Naive thymus-derived CD4-positive, alpha-beta T cell (primary cell): ENCODE measurements at regions not wholly inside any gene's neighbourhood (a gene's known extent, or its start where the extent isn't known, plus 50 kb on each side); places are given as distances from the start of the nearest gene placed in this dataset.

Experiments used
- ATAC-seq: fragments of 150-1000 bp; cut with Tn5 transposase; 2 replicates; pipeline ENCODE4 v1.10.0; 2021; ENCODE audit warnings: mild to moderate bottlenecking, moderate library complexity
- CTCF ChIA-PET: fragments of 350-600 bp; sonication (Branson Sonifier 250); formaldehyde crosslinking; loops from one replicate; lab custom pipeline; 2021; ENCODE audit warnings: antibody characterized with exemption; lab: Charles Lee
- POLR2A ChIA-PET: fragments of 350-600 bp; sonication (Branson Sonifier 250); formaldehyde crosslinking; loops from one replicate; lab custom pipeline; 2021; ENCODE audit warnings: antibody characterized with exemption, inconsistent platforms; lab: Charles Lee
- DNase-seq, 9 donors: peaks; one replicate each; pipeline versions ENCODE4 v3.0.0 to v3.0.0-alpha.2; 2020 to 2022; ENCODE audit warnings: mixed read lengths in 1 of 9
- H3K27ac ChIP-seq: one replicate; pipeline ENCODE4 v1.7.0; 2013; ENCODE audit warnings: mild to moderate bottlenecking, low read depth, low read length, moderate library complexity
- H3K27me3 ChIP-seq, 2 donors: one replicate each; pipeline ENCODE4 v1.7.0; 2013; ENCODE audit warnings: low read length in 2 of 2, mild to moderate bottlenecking in 2 of 2, moderate library complexity in 2 of 2; ENCODE audit not compliant: control insufficient read depth in 2 of 2, insufficient read depth in 2 of 2
- H3K36me3 ChIP-seq, 3 experiments: 1 replicate in 2 of 3; 2 replicates in 1 of 3; pipeline ENCODE4 v1.7.0; 2013; ENCODE audit warnings: low read length in 3 of 3, mild to moderate bottlenecking in 3 of 3, moderate library complexity in 1 of 3; ENCODE audit not compliant: insufficient read depth in 3 of 3, control insufficient read depth in 2 of 3
- H3K4me1 ChIP-seq, 2 donors: one replicate each; pipeline ENCODE4 v1.7.0; 2013; ENCODE audit warnings: low read length in 2 of 2, mild to moderate bottlenecking in 2 of 2, moderate library complexity in 1 of 2; ENCODE audit not compliant: control insufficient read depth in 2 of 2, insufficient read depth in 2 of 2
- H3K4me3 ChIP-seq: 2 replicates; pipeline ENCODE4 v1.7.0; 2013; ENCODE audit warnings: mild to moderate bottlenecking, low read length
- H3K9me3 ChIP-seq, 3 experiments: 1 replicate in 2 of 3; 2 replicates in 1 of 3; pipeline ENCODE4 v1.7.0; 2013; ENCODE audit warnings: low read length in 3 of 3; ENCODE audit not compliant: control insufficient read depth in 2 of 3
- H3K27ac Mint-ChIP-seq, 9 donors: one replicate each; pipeline ENCODE4 v1.8.0; 2020 to 2022; ENCODE audit warnings: mixed read lengths in 9 of 9, mild to moderate bottlenecking in 8 of 9, moderate library complexity in 5 of 9, inconsistent platforms in 2 of 9
- H3K27me3 Mint-ChIP-seq, 5 donors: one replicate each; pipeline ENCODE4 v1.8.0; 2021 to 2022; ENCODE audit warnings: mixed read lengths in 5 of 5, mild to moderate bottlenecking in 1 of 5
- H3K36me3 Mint-ChIP-seq, 5 donors: one replicate each; pipeline ENCODE4 v1.8.0; 2020 to 2022; ENCODE audit warnings: mixed read lengths in 5 of 5, mild to moderate bottlenecking in 3 of 5, inconsistent platforms in 1 of 5
- H3K4me1 Mint-ChIP-seq, 7 donors: one replicate each; pipeline ENCODE4 v1.8.0; 2020 to 2022; ENCODE audit warnings: mixed read lengths in 7 of 7, mild to moderate bottlenecking in 3 of 7, inconsistent platforms in 1 of 7
- H3K4me3 Mint-ChIP-seq, 10 donors: one replicate each; pipeline ENCODE4 v1.8.0; 2020 to 2022; ENCODE audit warnings: mild to moderate bottlenecking in 10 of 10, mixed read lengths in 10 of 10, moderate library complexity in 6 of 10, inconsistent platforms in 2 of 10
- H3K9me3 Mint-ChIP-seq, 11 donors: one replicate each; pipeline ENCODE4 v1.8.0; 2020 to 2022; ENCODE audit warnings: mixed read lengths in 11 of 11, mild to moderate bottlenecking in 4 of 11, inconsistent platforms in 1 of 11, moderate library complexity in 1 of 11
- intact Hi-C, 2 donors: fragments of 100-400 bp; cut with micrococcal nuclease; formaldehyde crosslinking; loops; one replicate each; pipeline ENCODE4 v1.15.1; 2023

GRCh38 chr10:113245286-113245685 is 295.2 kb downstream of the TCF7L2 start:
- no peak for DNase-seq
- H3K4me3 ChIP-seq = no peak overlapping the region
- H3K36me3 ChIP-seq = no peaks in the 10 kb centered on the region
- no peak for ATAC-seq
- intact Hi-C loops = no loop called here
- no peak overlapping the region for H3K4me3 Mint-ChIP-seq
- H3K9me3 Mint-ChIP-seq = peaks cover 0 to 2% (median 0%) of the 10 kb centered on the region in 11 donors
- H3K27me3 ChIP-seq = no peaks in the 10 kb centered on the region
- H3K4me1 ChIP-seq = no peaks in the 10 kb centered on the region
- peaks cover 0 to 13% (median 6%) of the 10 kb centered on the region in 7 donors for H3K4me1 Mint-ChIP-seq
- H3K9me3 ChIP-seq = no peaks in the 10 kb centered on the region
- no peak overlapping the region for H3K27ac ChIP-seq
- no peaks in the 10 kb centered on the region for H3K36me3 Mint-ChIP-seq
- H3K27ac Mint-ChIP-seq = no peak overlapping the region
- H3K27me3 Mint-ChIP-seq = peaks cover 0 to 31% (median 18%) of the 10 kb centered on the region in 5 donors
- ChIA-PET POLR2A (no interaction called here), CTCF (no interaction called here)

DNA sequence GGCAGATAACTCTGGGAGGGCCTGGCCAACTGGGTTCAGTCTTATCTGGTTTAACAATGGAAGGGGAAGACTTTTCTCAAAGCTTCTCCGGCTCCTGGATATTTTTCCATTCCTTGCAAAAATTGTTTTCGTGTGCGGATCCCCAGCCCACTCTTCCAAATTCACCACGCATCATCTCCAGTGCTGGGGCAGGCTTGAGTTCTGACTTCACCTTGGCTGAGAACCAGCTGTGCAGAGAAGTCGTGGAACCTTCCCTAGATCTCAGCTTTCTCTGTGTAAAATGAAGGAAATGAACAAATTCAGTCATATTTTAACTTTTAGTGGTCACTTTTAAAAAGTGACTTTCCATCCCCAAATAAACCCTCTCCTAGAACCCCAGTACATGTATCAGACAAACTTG is 297.0 kb downstream of the TCF7L2 start:
- H3K4me3 Mint-ChIP-seq = no peak overlapping the region
- H3K27me3 ChIP-seq = no peaks in the 10 kb centered on the region
- H3K27ac ChIP-seq = no peak overlapping the region
- intact Hi-C loops = no loop called here
- peaks cover 0 to 6% (median 2%) of the 10 kb centered on the region in 7 donors for H3K4me1 Mint-ChIP-seq
- H3K4me1 ChIP-seq = no peaks in the 10 kb centered on the region
- POLR2A ChIA-PET = interaction anchor here (0.7 kb wide), 1 partner anchor 998 kb away, joined by 3 read pairs; no protein-coding TSS in a partner anchor
- H3K27ac Mint-ChIP-seq = no peak overlapping the region
- H3K9me3 Mint-ChIP-seq = peaks cover 0 to 2% (median 0%) of the 10 kb centered on the region in 11 donors
- peaks cover 0 to 29% (median 15%) of the 10 kb centered on the region in 5 donors for H3K27me3 Mint-ChIP-seq
- no peak overlapping the region for H3K4me3 ChIP-seq
- H3K36me3 Mint-ChIP-seq = no peaks in the 10 kb centered on the region
- CTCF ChIA-PET = interaction anchor here (0.7 kb wide), 1 partner anchor 1860 kb away, joined by 4 read pairs; no protein-coding TSS in a partner anchor
- DNase-seq = no peak
- no peaks in the 10 kb centered on the region for H3K36me3 ChIP-seq
- no peaks in the 10 kb centered on the region for H3K9me3 ChIP-seq
- ATAC-seq = no peak

DNA sequence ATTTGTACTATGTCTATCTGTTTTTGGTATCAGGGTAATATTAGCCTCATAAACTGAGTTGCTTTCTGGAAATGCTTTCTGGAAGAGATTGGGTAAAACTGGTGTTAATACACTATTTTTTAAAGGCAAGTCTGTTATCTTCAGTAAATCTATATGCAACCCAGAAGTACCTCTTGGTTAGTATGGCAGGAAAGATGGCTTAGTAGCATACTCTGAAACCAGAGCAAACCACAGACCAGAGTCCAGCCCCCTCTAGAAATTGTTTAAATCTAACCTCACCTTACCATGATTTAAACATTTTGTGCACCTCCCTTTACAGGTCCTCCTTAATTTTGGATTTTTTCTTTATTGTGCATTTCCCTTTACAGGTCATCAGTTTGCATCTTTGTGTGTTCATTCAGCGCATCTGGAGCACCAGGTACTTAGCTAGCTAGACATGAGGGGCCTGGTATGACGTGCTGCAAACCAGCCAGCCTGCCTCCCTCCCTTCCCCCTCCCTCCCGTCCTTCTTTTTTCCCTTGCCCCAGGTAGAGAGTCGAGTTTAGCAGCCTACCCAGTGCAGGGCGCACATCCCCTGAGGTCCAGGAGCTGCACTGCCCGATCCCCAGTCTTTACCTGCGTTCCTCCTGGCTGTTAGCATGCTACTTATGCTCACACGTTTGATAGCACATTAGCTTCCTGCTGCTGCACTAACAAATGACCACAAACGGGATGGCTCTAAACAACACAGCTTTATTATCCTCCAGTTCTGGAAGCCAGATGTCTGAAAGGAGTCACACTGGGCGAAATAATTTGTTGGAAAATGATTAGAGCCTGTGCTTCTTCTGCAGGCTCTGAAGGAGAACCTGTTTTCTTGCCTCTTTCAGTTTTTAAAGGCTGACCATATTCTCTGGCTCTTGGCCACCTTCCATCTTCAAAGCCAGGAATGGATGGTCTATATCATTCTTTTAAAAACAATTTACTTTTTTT is 299.9 kb upstream of the HABP2 start:
- H3K27ac Mint-ChIP-seq = no peak overlapping the region

GRCh38 chr10:113259576-113260226 is 293.2 kb upstream of the HABP2 start:
- peaks cover 15 to 43% (median 24%) of the 10 kb centered on the region in 5 donors for H3K27me3 Mint-ChIP-seq
- ChIA-PET POLR2A (no interaction called here), CTCF (no interaction called here)
- H3K4me3 ChIP-seq = no peak overlapping the region
- ATAC-seq (no peak), DNase-seq (no peak)
- H3K9me3 ChIP-seq = no peaks in the 10 kb centered on the region
- no peaks in the 10 kb centered on the region for H3K9me3 Mint-ChIP-seq
- no peak overlapping the region for H3K27ac ChIP-seq
- no peaks in the 10 kb centered on the region for H3K36me3 Mint-ChIP-seq
- H3K4me1 ChIP-seq = no peaks in the 10 kb centered on the region
- H3K27ac Mint-ChIP-seq = no peak overlapping the region
- H3K4me3 Mint-ChIP-seq = no peak overlapping the region
- no peaks in the 10 kb centered on the region for H3K27me3 ChIP-seq
- intact Hi-C loops = no loop called here
- H3K36me3 ChIP-seq = no peaks in the 10 kb centered on the region
- H3K4me1 Mint-ChIP-seq = peaks cover 0 to 2% (median 0%) of the 10 kb centered on the region in 7 donors

More for the DNA sequence above, 299.9 kb upstream of the HABP2 start:
- POLR2A ChIA-PET = no interaction called here
- intact Hi-C loops = no loop called here
- Mint-ChIP-seq H3K27me3 (peaks cover 0 to 20% (median 9%) of the 10 kb centered on the region in 5 donors), H3K9me3 (peaks cover 0 to 2% (median 0%) of the 10 kb centered on the region in 11 donors), H3K4me3 (no peak overlapping the region), H3K36me3 (no peaks in the 10 kb centered on the region), H3K4me1 (peaks cover 0 to 4% (median 0%) of the 10 kb centered on the region in 7 donors)
- DNase-seq (no peak), ATAC-seq (no peak)
- Histone ChIP-seq H3K27me3 (no peaks in the 10 kb centered on the region), H3K4me1 (no peaks in the 10 kb centered on the region), H3K9me3 (no peaks in the 10 kb centered on the region), H3K27ac (no peak overlapping the region), H3K36me3 (no peaks in the 10 kb centered on the region), H3K4me3 (no peak overlapping the region)
- CTCF ChIA-PET = no interaction called here

GRCh38 chr10:113261161-113261560 is 291.7 kb upstream of the HABP2 start:
- CTCF ChIA-PET = no interaction called here
- Mint-ChIP-seq H3K27me3 (peaks cover 15 to 43% (median 28%) of the 10 kb centered on the region in 5 donors), H3K4me1 (peaks cover 0 to 2% (median 0%) of the 10 kb centered on the region in 7 donors), H3K36me3 (no peaks in the 10 kb centered on the region), H3K4me3 (no peak overlapping the region), H3K9me3 (no peaks in the 10 kb centered on the region), H3K27ac (no peak overlapping the region)
- no peaks in the 10 kb centered on the region for H3K36me3 ChIP-seq
- no peak overlapping the region for H3K4me3 ChIP-seq
- H3K9me3 ChIP-seq = no peaks in the 10 kb centered on the region
- ATAC-seq (no peak), DNase-seq (no peak)
- intact Hi-C loops = no loop called here
- H3K4me1 ChIP-seq = no peaks in the 10 kb centered on the region
- POLR2A ChIA-PET = interaction anchor here (0.6 kb wide), 1 partner anchor 483 kb away, joined by 4 read pairs; no protein-coding TSS in a partner anchor
- no peaks in the 10 kb centered on the region for H3K27me3 ChIP-seq
- no peak overlapping the region for H3K27ac ChIP-seq

DNA sequence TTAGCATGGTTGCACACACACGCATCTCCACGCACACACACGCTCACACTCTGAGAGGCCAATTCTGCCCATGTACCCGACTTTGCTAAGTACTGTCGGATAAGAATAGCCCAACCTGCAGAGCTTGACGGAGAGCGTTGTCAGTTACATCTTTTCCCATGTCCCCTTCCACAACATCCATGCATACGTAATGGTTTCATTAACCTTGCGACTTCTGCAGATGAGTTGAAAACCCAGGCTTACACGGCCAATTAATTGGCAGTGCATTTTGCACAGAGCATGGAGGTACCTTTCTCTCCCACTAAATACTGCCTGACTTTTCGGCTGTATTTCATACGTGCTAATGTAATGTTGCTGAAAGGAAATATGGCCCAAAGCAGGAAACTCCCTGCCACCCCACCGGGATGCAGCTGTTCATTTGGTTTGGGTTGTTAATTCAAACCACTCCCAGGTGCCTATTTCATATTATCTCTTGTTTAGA is 291.2 kb upstream of the HABP2 start:
- ChIA-PET CTCF (no interaction called here), POLR2A (interaction anchor here (0.6 kb wide), 1 partner anchor 484 kb away, joined by 4 read pairs; no protein-coding TSS in a partner anchor)
- Mint-ChIP-seq H3K36me3 (no peaks in the 10 kb centered on the region), H3K4me1 (peaks cover 0 to 2% (median 0%) of the 10 kb centered on the region in 7 donors), H3K27me3 (peaks cover 15 to 43% (median 28%) of the 10 kb centered on the region in 5 donors), H3K9me3 (no peaks in the 10 kb centered on the region), H3K27ac (no peak overlapping the region), H3K4me3 (no peak overlapping the region)
- Histone ChIP-seq H3K36me3 (no peaks in the 10 kb centered on the region), H3K4me1 (no peaks in the 10 kb centered on the region), H3K27ac (no peak overlapping the region), H3K4me3 (no peak overlapping the region), H3K9me3 (no peaks in the 10 kb centered on the region), H3K27me3 (no peaks in the 10 kb centered on the region)
- DNase-seq (no peak), ATAC-seq (no peak)
- intact Hi-C loops = no loop called here
